Right lobe of liver (tissue), 4 donors: ENCODE measurements at regions not wholly inside any gene's neighbourhood (a gene's known extent, or its start where the extent isn't known, plus 50 kb on each side); places are given as distances from the start of the nearest gene placed in this dataset.

Experiments
- POLR2A ChIP-seq: fragments of 450-650 bp; IDR thresholded peaks from one replicate; pipeline ENCODE4 v1.6.1; 2017; ENCODE audit warnings: antibody characterized with exemption, mild to moderate bottlenecking
- TF ChIP-seq, protein P1 (sequence below), 4 donors: fragments of 200-600 bp in 3 of 4; fragments of 450-650 bp in 1 of 4; IDR thresholded peaks; one replicate each; pipeline versions ENCODE4 v1.5.1 to v1.8.0; 2016 to 2022; ENCODE audit warnings: antibody characterized with exemption in 4 of 4, mild to moderate bottlenecking in 2 of 4
- donor health status: DM: no; HTN: no; CAD: no.
- donor health status: DM: no; HTN: no; CAD: no.
- donor health status: DM: no; HTN: yes; CAD: no.

DNA sequence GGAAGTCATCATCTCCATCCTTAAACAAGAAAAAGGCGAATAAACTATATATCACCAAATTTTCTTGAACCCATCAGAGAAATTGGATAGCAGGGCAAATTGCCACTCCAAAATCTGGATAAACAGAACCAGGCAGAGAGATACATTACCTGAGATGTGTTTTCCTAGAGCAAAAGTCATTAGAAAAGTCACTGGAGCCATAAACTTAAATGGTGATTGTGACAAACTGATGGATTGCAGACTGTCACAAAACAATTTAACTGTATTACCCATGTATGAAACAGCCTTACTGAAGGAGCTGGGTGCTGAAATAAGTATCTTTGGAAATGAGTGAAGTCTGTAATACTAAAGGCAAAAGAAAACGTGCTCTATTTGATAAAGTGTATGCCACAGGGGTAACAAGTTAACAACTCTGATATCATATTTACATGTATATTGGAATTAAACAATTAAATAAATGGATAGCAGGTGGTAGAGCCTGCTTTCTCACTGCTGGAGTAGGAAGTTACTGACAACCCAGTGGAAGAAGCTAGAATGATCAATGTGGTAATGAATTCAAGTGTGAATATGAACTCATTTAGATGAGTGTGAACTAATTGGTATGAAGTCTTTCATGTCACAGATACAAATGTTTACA, 186.9 kb downstream of the LMBRD1 start:
- TF ChIP-seq, protein P1, sequence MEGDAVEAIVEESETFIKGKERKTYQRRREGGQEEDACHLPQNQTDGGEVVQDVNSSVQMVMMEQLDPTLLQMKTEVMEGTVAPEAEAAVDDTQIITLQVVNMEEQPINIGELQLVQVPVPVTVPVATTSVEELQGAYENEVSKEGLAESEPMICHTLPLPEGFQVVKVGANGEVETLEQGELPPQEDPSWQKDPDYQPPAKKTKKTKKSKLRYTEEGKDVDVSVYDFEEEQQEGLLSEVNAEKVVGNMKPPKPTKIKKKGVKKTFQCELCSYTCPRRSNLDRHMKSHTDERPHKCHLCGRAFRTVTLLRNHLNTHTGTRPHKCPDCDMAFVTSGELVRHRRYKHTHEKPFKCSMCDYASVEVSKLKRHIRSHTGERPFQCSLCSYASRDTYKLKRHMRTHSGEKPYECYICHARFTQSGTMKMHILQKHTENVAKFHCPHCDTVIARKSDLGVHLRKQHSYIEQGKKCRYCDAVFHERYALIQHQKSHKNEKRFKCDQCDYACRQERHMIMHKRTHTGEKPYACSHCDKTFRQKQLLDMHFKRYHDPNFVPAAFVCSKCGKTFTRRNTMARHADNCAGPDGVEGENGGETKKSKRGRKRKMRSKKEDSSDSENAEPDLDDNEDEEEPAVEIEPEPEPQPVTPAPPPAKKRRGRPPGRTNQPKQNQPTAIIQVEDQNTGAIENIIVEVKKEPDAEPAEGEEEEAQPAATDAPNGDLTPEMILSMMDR (IDR thresholded peaks at IDR 0.05), result no peak
- TF ChIP-seq POLR2A, result no peak
